Stimulated activated CD4-positive, alpha-beta T cell treated with anti-CD3 and anti-CD28 coated beads, Interleukin-1b, Interleukin-23, amount 100 ng/mL, for 1 hour (primary cell): ENCODE measurements at regions not wholly inside any gene's neighbourhood (a gene's known extent, or its start where the extent isn't known, plus 50 kb on each side); places are given as distances from the start of the nearest gene placed in this dataset.
"Not testable (repeated sequence)": the region's sequence is repeated elsewhere in the genome, so short reads cannot be mapped to it uniquely, and the experiment has no call there.

Experiments
- DNase-seq, 2 donors: peaks; one replicate each; pipeline ENCODE4 v3.0.0-alpha.2; 2020; ENCODE audit warnings: low read depth in 2 of 2

- no peak for DNase-seq
Observed at GRCh38 chr2:144642131-144642530, 122.2 kb upstream of the ZEB2 start.

DNA sequence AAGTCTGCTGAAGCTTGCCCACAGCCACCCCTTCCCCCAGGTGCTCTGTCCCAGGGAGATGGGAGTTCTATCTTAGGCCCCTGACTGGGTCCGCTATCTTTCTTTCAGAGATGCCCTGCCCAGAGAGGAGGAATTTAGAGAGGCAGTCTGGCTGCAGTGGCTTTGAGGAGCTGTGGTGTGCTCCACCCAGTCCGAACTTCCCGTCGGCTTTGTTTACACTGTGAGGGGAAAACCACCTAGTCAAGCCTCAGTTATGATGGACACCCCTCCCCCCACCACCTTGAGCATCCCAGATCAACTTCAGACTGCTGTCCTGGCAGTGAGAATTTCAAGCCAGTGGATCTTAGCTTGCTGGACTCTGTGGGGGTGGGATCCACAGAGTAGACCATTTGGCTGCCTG lies 118.3 kb upstream of the ZEB2 start:
- DNase-seq = not testable (repeated sequence)

DNA sequence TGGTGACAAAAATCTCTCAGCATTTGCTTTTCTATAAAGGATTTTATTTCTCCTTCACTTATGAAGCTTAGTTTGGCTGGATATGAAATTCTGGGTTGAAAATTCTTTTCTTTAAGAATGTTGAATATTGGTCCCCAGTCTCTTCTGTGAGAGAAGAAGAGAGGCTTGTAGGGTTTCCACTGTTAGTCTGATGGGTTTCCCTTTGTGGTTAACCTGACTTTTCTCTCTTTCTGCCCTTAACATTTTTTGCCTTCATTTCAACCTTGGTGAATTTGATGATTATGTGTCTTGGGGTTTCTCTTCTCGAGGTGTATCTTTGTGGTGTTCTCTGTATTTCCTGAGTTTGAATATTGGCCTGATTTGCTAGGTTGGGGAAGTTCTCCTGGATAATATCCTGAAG lies 116.9 kb upstream of the ZEB2 start:
- DNase-seq = not testable (repeated sequence)

- no peak for DNase-seq
Observed at GRCh38 chr2:144632809-144633208, 112.9 kb upstream of the ZEB2 start.

- no peak for DNase-seq
Observed at GRCh38 chr2:144631636-144632035, 111.7 kb upstream of the ZEB2 start.

DNA sequence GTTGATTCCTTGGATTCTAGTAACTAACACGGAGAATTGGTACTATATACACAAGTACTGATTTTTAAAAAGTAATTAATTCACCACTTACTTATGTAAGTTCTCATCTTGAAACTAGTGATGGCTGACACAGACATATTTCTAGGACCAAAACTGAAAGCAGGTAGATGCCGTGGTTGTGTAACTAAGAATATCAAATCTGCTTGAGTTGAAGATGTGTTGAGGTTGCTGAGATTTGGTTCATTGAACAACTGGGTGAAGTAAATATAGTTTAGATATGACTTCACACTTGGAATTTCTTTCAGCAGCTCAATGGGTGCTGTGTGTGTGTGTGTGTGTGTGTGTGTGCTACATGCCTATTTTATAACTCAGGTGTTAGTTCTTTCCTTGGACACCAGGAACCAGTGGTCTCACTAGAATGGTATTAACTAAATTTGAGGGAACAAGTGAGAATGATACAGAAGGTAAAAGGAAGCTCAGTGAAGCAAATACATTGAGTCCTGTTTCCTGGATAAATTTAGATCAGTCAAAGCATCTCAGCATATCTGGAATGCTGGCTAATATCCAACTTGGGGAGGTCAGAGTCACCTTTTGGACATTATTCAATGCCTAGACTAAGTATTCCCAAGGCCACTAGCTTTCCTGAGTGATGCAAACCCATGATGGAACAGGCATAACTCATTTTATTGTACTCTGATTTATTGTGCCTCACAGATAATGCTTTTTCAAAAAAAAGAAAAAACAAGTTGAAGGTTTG lies 110.7 kb upstream of the ZEB2 start:
- DNase-seq = no peak

- DNase-seq = no peak
Observed at GRCh38 chr2:144629935-144630334, 110.0 kb upstream of the ZEB2 start.

DNA sequence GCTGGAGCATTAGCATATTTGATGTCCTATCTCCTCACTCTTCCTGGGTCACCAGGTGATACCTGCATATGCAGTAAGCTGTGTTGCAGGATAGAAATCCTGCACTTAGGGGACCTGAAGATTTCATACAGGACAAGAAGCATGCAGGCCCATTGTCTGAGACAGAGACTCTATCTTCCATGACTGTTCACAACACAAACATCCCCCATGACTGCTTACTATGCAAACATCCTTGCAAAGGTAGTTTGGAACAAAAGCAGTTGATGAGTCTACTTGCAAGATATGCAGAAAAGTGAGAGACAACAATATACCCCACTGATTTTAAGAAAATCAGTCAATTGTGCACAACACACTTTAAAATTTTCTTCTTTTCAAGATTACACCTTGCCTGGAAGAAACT lies 108.6 kb upstream of the ZEB2 start:
- no peak for DNase-seq

- no peak for DNase-seq
Observed at GRCh38 chr2:144625626-144626025, 105.7 kb upstream of the ZEB2 start.

DNA sequence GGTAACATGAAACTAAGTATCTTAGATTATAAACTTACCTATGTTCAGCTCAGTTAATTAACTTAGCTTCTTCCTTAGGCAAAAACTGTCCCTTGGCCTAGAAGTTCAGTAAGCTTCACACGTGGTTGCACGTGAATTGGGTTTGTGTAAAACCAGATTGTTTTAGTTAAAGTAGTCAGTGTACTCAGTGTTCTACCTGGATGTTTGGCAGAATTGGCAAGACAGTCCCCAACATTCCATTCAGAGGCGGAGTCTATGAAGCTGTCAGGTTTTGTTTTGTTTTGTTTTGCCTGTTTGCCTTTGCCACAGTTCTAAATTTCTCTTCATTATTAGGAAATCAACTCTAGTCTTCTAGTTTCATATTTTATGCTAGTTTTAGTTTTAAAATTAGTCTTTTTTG lies 105.3 kb upstream of the ZEB2 start:
- DNase-seq = no peak

DNA sequence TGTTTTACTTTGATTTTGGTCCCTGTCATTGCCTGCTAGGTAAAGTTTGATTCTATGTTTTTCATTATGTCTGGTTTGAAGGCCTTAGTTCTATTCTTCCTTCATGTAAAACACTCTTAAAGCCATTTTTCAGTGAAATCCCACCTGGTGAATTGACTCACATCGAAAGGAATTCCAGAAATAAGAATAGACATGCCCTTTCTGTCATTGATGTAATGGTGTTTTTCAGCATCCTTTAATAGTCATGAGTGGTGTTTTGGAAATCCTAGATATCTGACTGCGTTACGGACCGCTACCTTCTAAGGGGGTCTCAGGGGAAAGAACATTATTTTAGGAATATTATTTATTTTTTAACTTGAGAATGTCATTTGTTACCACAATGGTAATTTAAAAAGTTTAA lies 104.5 kb upstream of the ZEB2 start:
- DNase-seq = no peak

DNA sequence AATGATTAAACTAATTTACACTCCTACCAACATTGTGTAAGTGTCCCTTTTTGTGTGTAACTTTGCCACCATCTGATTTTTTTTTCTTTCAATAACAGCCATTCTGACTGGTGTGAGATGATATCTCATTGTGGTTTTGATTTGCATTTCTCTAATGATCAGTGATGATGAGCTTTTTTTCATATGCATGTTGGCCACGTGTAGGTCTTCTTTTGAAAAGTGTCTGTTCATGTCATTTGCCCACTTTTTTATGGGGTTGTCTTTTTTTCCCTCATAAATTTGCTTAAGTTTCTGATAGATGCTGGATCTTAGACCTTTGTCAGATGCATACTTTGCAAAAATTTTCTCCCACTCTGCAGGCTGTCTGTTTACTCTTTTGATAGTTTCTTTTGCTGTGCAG lies 102.5 kb upstream of the ZEB2 start:
- not testable (repeated sequence) for DNase-seq

DNA sequence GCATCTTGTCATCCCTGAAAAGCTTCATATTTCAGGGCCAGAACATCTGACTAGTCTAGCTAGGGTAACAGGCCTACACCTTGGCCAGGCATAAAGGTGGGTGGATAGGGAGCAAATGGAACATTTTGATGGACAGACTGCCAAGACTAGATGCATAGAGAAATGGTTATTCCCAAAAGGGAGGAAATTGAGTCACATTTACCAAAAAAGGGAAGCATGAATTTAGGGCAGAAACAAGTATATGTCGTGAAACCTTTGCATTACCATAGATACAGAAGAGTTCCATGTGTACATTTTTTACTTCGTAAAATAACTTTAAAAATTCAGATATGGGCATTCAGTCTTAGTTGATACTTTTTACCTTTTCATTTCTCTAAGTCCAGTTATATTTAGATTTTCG lies 101.3 kb upstream of the ZEB2 start:
- no peak for DNase-seq

DNA sequence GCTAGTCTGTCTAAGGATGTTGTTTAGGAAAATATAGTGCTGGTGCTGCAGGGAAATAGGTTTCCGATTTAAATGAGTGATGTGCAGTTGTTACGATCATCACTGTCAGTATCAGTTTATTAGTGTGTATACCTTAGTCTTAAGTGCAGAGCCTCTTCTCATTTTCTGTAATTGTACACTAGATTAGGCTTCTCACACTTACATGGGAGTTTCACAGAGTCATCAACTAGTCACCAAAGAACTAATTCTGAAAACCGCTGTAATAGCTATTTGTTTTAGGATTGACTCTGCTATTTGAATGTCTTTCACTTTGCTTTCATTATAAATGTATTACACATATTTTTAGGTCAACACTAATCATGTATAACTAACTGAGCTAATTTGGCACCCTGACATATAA lies 99.8 kb upstream of the ZEB2 start:
- DNase-seq = no peak

DNA sequence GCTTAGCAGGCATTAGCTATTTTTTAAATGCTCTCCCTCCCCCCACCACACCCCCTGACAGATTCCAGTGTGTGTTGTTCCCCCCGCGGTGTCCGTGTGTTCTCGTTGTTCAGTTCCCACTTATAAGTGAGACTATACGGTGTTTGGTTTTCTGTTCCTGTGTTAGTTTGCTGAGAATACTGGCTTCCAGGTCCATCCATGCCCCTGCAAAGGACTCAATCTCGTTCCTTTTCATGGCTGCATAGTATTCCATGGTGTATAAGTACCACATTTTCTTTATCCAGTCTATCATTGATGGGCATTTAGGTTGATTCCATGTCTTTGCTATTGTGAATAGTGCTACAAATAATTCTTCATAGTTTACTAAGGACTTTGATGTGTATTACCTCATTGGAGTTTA lies 97.3 kb upstream of the ZEB2 start:
- DNase-seq = not testable (repeated sequence)

- DNase-seq = no peak
Observed at GRCh38 chr2:144615866-144616565, 96.1 kb upstream of the ZEB2 start.

GRCh38 chr2:144607891-144608521 lies 88.1 kb upstream of the ZEB2 start:
- no peak for DNase-seq

GRCh38 chr2:144607099-144607498 lies 87.2 kb upstream of the ZEB2 start:
- no peak for DNase-seq

- DNase-seq = no peak
Observed at GRCh38 chr2:144606466-144607095, 86.7 kb upstream of the ZEB2 start.

GRCh38 chr2:144605231-144605840 lies 85.4 kb upstream of the ZEB2 start:
- DNase-seq = no peak

DNA sequence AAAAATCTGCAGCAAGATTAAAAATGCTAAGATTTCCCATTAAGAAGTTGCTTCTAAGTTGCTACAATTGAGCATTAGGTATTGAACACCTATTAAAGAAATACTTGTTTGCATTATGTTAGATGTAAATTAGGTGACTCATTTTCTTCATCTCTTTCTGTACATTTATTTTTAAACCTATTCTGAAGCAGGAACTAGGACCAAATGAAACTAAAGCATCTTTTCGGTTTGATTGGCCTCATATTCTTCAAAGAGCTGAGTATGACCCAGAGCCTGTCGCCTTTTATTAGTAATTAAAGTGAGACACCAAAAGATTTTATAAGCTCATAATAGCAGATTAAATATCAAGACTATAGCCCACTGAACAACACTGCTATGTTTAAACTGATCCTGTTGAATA lies 83.4 kb upstream of the ZEB2 start:
- DNase-seq = no peak

GRCh38 chr2:144598906-144599305 lies 79.0 kb upstream of the ZEB2 start:
- DNase-seq = no peak
